ENCODE measurements at regions not wholly inside any gene's neighbourhood (a gene's known extent, or its start where the extent isn't known, plus 50 kb on each side); places are given as distances from the start of the nearest gene placed in this dataset.

GRCh38 chr15:31226021-31226420 lies 100.6 kb upstream of the KLF13 start:
- Histone ChIP-seq H3K4me2 (ENCODE audit: control insufficient read depth, insufficient read depth) (peak overlapping the region; percentile 38), H3K4me1 (ENCODE audit: control insufficient read depth, insufficient read depth, low read length) (peaks cover 23% of the 10 kb centered on the region), H3K27me3 (replicated peaks in 1 of 2; ENCODE audit: control insufficient read depth in 2 of 2, insufficient read depth in 2 of 2, low read length in 1 of 2) (no peaks in the 10 kb centered on the region)

More at GRCh38 chr15:31226021-31226420, 100.6 kb upstream of the KLF13 start:
- no peak for FAIRE-seq
- intact Hi-C loops (cut with micrococcal nuclease; ENCODE audit: unreplicated experiment) (loop anchor here (5.0 kb wide), 1 partner anchor 211 kb away; no protein-coding TSS in a partner anchor), in situ Hi-C loops (cut with MboI) (loop anchor here (5.0 kb wide), 1 partner anchor 106 kb away; no protein-coding TSS in a partner anchor)
- RAD21 ChIA-PET (ENCODE audit: unreplicated experiment) = interaction anchor here (0.9 to 9.7 kb wide), 8 partner anchors 9 to 212 kb away, joined by 3 to 169 read pairs (median 3); no protein-coding TSS in a partner anchor
- no peak for ATAC-seq
- 96% methylated on average over 9 of the region's 9 CpGs for WGBS (ENCODE audit: insufficient coverage, insufficient replicate concordance, low lambda C conversion rate, missing lambda C conversion rate)
- no peak overlapping the region for H3K9ac ChIP-seq (ENCODE audit: control insufficient read depth, insufficient read depth, low read length)
- peaks cover 45% of the 10 kb centered on the region for H3K79me2 ChIP-seq (ENCODE audit: control insufficient read depth, insufficient read depth, low read length)
- no TSS peak for BruUV-seq (replicated peaks)
- no peak for TF ChIP-seq TCF3 (IDR thresholded peaks at IDR 0.05; ENCODE audit: borderline replicate concordance, insufficient read depth, low read depth, low read length)
- TF ChIP-seq ATF7 (IDR thresholded peaks at IDR 0.05; ENCODE audit: low read depth) = no peak
- TF ChIP-seq NR2C2 (IDR thresholded peaks at IDR 0.05; ENCODE audit: borderline replicate concordance, control insufficient read depth, insufficient read length, low read depth) = no peak
- 0 out of 2 replicates have a peak, but pooled peaks have one; percentile 8 for TF ChIP-seq ZBTB33 (IDR thresholded peaks at IDR 0.05)
- peak; percentile 41 for TF ChIP-seq SP1 (IDR thresholded peaks at IDR 0.05; ENCODE audit: low read depth, low read length)
- peak; percentile 83 for TF ChIP-seq NFYB (IDR thresholded peaks at IDR 0.05; ENCODE audit: insufficient read depth, low read depth, low read length)
- peak; percentile 70 for TF ChIP-seq MLLT1 (IDR thresholded peaks at IDR 0.05)
- no peak for TF ChIP-seq FOXM1 (IDR thresholded peaks at IDR 0.05; ENCODE audit: low read depth, low read length)
- TF ChIP-seq, protein P1, sequence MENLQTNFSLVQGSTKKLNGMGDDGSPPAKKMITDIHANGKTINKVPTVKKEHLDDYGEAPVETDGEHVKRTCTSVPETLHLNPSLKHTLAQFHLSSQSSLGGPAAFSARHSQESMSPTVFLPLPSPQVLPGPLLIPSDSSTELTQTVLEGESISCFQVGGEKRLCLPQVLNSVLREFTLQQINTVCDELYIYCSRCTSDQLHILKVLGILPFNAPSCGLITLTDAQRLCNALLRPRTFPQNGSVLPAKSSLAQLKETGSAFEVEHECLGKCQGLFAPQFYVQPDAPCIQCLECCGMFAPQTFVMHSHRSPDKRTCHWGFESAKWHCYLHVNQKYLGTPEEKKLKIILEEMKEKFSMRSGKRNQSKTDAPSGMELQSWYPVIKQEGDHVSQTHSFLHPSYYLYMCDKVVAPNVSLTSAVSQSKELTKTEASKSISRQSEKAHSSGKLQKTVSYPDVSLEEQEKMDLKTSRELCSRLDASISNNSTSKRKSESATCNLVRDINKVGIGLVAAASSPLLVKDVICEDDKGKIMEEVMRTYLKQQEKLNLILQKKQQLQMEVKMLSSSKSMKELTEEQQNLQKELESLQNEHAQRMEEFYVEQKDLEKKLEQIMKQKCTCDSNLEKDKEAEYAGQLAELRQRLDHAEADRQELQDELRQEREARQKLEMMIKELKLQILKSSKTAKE (IDR thresholded peaks at IDR 0.05; ENCODE audit: low read depth, poor library complexity, severe bottlenecking) = no peak
- TF ChIP-seq ZNF217 (IDR thresholded peaks at IDR 0.05) = no peak
- TF ChIP-seq, protein P2, sequence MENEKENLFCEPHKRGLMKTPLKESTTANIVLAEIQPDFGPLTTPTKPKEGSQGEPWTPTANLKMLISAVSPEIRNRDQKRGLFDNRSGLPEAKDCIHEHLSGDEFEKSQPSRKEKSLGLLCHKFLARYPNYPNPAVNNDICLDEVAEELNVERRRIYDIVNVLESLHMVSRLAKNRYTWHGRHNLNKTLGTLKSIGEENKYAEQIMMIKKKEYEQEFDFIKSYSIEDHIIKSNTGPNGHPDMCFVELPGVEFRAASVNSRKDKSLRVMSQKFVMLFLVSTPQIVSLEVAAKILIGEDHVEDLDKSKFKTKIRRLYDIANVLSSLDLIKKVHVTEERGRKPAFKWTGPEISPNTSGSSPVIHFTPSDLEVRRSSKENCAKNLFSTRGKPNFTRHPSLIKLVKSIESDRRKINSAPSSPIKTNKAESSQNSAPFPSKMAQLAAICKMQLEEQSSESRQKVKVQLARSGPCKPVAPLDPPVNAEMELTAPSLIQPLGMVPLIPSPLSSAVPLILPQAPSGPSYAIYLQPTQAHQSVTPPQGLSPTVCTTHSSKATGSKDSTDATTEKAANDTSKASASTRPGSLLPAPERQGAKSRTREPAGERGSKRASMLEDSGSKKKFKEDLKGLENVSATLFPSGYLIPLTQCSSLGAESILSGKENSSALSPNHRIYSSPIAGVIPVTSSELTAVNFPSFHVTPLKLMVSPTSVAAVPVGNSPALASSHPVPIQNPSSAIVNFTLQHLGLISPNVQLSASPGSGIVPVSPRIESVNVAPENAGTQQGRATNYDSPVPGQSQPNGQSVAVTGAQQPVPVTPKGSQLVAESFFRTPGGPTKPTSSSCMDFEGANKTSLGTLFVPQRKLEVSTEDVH (IDR thresholded peaks at IDR 0.05; ENCODE audit: low read depth, partially characterized antibody) = no peak
- no peak for TF ChIP-seq SMC3 (IDR thresholded peaks at IDR 0.05; ENCODE audit: borderline replicate concordance, low read length)
- POLR2A ChIA-PET = interaction anchor here (0.6 to 6.7 kb wide), 9 partner anchors 9 to 237 kb away, joined by 3 to 73 read pairs (median 5); partner anchors contain the start of gene KLF13
- SMC1A ChIA-PET (ENCODE audit: uncharacterized antibody, unreplicated experiment) = interaction anchor here (0.9 to 8.6 kb wide), 9 partner anchors 9 to 130 kb away, joined by 3 to 152 read pairs (median 7); no protein-coding TSS in a partner anchor
- peaks cover 0 to 3% of the 10 kb centered on the region in 2 experiments; a peak in 2 of 4 replicates for H3K36me3 ChIP-seq (ENCODE audit: control insufficient read depth in 2 of 2, insufficient read depth in 2 of 2, low read length in 1 of 2)
- no peaks in the 10 kb centered on the region for H4K20me1 ChIP-seq (ENCODE audit: control insufficient read depth, insufficient read depth)
- H3K9me3 ChIP-seq (replicated peaks; ENCODE audit: control insufficient read depth, insufficient read depth, low read length) = no peaks in the 10 kb centered on the region
- no peak overlapping the region for H3K27ac ChIP-seq (ENCODE audit: control insufficient read depth, insufficient read depth)
- CTCF ChIA-PET = interaction anchor here (0.9 to 2.1 kb wide), 8 partner anchors 9 to 263 kb away, joined by 3 to 7 read pairs (median 4); no protein-coding TSS in a partner anchor
- peak overlapping the region; percentile 26; the same call in 1 of the 2 replicates for H3K4me3 ChIP-seq
- no peak overlapping the region for H2AFZ ChIP-seq (ENCODE audit: control insufficient read depth, low read depth, low read length)
- no peak for DNase-seq (ENCODE audit: low read depth, low spot score)
